GM19372 (cell line): ENCODE measurements at regions not wholly inside any gene's neighbourhood (a gene's known extent, or its start where the extent isn't known, plus 50 kb on each side); places are given as distances from the start of the nearest gene placed in this dataset.

Experiments used
- ATAC-seq: cut with Tn5 transposase; IDR thresholded peaks from one replicate; pipeline ENCODE4 v1.9.1; 2021; ENCODE audit warnings: mild to moderate bottlenecking, low read depth, moderate library complexity; ENCODE audit not compliant: unreplicated experiment

DNA sequence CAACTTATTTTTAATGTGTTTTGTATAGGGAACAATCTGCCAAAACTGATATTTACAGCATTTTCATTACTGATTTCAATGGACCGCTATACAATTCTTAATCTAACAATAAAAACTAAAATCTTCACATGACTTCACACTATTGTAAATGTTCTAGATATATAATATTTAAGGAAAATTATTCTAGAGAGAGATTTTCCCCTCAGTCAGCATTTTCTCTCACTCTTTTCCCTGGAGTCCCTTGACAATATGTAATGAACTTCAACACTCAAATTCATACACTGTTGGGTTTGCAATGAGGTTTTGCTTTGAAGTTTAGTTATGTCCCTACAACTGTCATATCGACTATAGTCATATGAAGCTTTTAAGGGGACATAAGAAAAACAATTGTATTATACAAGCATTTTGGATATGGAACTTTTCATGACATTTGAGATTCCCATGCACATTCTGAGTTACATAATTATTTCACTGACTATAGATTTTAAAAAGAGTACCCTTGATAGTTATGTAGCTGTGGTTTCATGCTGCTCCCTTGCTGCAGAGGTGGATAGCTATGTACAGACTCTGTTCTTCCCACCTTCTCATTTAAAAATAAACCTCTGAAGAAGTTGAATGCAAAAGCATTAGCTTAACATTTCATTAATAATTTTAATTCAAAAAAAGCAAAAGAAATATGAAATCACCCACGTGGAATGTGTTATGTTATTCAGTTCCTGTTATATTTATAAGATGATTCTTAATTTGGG lies 338.5 kb downstream of the AKAIN1 start:
- no peak for ATAC-seq

DNA sequence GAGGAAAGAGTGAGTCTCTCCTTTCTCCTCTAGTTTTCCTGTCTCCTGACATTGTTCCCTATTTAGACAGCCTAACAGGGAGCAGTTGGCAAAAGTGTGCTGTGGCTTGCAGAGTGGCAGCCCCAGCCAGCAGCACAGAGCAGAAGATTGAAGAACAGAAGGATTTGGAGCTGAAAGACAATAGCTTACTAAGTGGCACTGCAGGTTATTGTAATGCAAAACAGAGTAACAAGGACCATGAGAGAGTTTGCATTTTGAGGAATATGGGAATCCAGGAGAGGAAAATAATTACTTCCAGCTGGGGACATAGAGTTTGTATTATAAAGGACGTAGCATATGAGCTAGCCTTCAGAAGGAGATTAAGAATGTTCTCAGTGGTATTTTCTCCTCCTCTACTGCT lies 342.4 kb downstream of the AKAIN1 start:
- ATAC-seq = no peak

DNA sequence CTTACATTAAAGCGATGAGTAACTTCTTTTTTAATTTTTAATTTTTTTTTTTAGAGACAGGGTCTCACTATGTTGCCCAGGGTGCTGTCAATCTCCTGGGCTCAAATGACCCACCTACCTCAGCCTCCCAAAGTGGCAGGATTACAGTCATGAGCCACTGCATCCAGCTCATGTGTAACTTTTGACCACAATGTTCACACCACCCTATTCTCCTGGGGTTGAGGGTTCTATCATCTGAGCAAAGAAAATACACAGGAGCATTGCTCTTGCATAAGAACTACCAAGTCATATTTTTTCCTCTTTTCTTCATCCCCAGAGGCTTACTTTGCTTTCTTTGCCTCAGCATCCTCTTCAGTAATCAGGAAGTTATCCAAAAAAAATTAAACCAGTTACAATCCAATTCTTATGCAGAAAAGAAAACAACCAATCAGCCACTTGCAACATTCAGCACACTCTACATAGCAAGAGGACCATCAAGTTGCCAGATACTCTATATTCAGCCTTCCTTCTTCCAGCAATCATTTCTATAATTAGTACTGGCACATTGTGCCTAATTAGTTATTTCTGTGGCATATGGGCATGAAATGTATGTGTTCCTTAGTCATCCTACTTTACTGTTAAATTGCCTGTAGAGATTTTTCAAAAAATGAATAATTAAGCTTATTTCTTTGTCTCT lies 345.6 kb downstream of the AKAIN1 start:
- no peak for ATAC-seq

DNA sequence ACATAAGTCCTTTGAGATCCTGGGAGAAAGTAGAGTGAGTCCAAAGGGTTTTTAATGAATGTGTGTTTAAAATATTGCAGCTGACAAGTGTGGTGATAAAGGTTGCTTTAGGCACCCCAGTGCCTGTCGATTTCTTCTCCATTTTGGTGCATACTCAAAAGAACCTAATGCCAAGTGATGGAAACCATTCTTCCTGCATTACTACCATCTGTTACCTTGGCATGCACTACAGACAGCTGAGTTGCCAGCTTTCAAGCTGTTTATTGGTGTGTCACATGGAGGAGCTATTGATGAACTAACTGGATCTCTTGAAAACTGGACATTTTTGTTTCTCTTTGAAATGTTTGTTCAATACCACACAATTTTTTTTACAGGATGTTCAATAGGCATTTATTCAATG lies 350.0 kb downstream of the AKAIN1 start:
- no peak for ATAC-seq

DNA sequence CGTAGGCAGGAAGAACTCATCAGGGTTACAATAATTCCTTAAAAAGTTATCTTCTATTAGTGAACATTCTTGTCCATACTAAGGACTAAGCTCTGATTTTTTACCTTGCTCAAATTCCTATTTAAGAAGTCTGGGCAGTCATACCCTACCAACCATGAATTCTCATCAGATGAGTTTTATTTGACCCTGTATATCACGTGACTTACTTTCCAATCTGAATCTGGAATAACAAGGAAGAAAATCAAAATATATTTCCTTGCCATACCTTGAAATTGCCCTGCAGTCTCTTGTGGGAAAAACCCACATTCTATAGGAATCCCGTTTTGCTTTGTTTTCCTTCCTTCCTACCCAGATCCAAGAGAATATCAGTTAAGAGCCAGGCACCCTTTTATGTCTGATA lies 352.7 kb downstream of the AKAIN1 start:
- ATAC-seq = no peak

DNA sequence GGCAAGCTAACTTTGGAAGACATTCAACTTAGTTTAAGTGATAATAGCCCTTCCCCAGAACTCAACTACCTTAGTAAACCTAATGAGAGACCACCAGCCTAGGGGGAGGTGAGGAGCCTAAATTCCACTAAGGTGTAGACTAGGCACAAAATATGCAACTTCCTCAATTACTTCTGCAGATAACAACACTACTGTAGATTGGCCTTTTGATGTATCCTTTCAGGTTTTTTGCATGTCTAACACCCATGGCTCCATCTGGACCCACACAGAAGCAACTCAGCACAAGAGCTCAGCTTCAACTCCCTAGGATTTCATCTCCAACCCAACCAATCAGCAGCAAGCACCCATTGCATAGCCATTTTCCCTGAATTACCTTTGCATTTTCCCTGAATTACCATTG lies 353.3 kb downstream of the AKAIN1 start:
- no peak for ATAC-seq

DNA sequence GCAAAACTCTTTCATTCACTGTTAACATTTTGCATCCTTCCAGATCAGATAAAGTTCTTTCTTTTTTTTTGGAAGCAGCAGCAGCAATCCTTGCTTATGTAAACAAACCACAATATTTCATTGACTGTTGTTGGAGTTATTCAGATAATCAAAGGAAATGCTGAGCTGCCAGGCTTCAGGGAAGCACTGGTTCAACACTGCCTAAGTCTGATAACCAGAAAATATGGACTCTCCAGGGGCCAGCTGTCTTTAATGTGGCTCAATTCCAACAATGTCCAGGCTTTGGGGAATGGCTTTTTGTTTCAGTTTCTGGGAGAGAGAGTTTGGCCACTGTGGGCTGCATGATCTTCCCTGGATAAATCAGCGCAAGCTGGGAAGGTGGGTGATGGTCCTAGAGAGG lies 354.3 kb downstream of the AKAIN1 start:
- ATAC-seq = no peak

DNA sequence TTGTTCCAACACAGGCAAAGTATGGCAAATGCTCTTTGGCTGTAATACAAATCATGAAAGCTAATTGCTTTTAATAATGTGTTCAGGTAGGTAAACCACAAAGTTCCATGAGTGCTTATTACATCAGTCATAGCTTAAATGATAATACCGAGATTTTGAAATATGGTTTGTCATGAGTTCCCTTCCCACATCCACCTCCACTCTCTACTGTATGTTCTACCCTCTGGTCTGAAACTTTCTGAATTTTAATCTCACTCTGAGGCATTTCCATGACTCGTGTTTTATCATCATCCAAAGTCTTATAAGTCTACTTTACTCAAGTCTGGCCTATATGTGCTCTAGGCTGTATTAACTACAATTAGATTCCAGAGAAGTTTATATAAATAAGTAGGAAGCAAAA lies 354.8 kb downstream of the AKAIN1 start:
- no peak for ATAC-seq

DNA sequence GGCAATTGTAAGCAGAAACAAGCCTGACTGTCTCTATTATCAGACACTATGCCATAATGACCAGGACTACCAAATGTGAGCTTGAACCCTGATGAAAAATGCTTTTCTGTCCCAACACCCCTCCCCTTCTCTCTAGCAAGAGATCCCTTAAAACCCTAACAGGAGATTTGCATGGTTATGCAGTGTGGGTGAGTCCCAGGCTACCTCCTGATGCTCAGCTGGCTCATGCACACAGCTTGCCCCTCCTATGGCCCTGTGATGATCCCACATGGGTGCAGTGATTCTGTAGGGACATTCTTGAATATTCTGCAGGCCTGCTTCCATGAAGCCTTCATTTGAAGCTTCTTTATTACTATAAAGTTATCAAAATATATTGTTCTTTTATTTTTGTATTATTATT lies 357.4 kb downstream of the AKAIN1 start:
- ATAC-seq = no peak

DNA sequence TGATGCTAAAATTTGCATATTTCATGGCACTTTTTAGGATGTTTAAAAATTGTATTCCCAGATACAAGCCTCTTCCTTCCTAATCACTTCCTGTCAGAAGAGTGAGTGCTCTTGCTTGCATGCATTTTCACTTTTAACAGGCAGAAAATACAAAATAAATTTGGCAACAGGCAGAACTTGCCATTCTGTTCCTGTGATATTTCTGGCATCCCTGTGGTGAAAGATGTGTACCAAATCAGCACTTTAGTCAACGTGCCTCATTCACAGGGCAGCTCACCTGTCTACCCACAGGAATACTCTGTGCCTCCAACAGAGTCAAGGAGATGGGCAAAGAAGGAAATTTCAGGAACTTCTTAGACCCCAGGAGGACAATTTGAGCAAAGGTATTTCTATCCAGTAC lies 360.9 kb downstream of the AKAIN1 start:
- ATAC-seq = no peak

DNA sequence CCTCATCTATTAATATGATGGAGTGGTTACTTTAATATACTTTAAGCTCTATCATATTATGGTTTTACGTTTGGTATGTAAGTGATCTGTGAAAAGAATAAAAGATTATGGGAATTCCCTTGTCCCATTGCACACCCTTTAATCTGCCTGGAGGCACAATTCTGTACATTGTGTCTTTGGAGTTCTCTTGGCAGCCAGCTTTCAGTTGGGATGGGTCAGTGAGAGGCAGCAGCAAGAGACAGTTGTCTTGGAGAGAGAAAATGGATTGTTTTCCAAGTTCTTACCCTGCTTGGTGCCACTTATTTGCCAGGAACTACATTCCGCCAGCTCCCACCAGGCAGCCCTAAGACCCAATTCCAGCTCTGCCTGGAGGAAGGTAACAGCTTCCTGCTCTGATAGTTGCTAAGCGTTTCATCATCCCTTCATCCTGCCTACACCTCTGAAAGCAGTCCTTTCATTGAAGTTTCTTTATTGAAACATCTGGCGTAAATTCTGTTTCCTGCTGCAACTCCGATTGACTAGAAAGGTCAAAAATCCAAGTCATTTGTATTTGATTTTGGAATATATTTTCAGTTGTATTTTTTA lies 365.2 kb downstream of the AKAIN1 start:
- no peak for ATAC-seq

DNA sequence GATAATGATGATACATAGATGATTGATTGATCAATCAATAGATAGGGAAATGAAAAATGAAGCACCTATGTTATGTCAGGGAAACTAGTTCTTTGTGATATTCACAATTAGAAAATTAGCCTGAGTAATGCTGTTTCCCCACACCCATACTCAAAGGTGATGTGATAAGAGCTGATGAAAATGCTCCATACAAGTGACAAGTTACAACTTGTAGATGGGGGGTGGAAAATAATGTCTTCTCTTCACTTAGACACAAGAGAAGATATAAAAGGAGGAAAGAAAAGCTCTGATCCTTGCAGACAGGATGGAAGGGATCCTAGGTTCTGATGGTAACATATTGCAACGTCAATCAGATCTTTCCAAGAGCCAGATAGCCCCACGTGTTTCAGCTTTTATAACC lies 365.9 kb downstream of the AKAIN1 start:
- ATAC-seq = no peak

DNA sequence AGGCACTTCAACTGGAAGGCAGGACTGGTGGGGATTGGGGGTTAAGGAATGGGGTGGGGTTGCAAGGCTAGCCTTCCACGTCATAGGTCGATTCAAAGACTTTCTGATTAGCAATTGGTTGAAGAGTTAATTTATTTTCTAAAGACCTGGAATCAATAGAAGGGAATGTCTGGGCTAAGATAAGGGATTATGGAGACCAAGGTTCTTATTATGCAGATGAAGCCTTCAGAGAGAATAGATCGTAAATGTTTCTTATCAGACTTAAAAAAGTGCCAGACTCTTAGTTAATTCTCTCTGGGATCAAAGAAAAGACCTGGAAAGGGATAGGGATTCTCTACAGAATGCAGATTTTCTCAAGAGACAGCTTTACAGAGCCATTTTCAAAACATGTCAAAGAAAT lies 368.0 kb upstream of the DLGAP1 start:
- ATAC-seq = no peak

DNA sequence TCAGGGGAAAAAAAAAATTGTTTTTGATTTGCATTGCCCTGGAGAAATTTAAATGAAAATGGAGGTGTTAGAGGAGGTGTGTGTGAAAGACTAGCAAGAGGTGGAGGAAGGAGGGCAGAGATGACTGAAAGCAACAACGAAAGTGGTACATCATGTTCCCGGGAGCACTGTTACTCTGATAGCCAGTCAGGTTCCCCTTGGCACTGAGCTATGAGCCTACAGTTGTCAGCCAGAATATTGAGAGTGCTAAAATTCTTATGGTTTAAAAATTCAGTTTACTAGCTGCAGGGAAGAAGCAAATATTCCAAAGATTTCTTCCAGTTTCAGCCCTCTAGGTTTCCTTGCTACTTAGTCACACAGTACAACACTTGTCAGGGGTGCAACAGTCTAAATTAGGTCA lies 366.7 kb upstream of the DLGAP1 start:
- no peak for ATAC-seq

DNA sequence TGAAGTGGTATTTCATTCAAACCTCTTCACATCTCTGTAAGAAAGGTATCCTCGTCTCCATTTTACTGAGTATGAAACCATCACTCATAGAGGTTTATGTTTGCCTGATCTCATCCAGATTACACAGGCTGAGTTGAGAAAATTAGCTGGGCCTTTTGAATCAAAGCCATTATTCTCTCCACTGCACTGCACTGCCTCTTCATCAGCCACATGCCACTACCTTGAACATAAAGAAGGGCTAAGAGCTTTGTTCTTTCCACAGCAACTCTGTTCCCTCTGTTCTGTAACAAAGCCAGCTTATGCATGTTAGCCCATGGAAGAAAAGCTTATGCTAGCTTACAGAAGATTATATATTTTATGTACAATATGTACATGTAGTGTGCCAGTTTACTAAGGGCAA lies 362.6 kb upstream of the DLGAP1 start:
- no peak for ATAC-seq

DNA sequence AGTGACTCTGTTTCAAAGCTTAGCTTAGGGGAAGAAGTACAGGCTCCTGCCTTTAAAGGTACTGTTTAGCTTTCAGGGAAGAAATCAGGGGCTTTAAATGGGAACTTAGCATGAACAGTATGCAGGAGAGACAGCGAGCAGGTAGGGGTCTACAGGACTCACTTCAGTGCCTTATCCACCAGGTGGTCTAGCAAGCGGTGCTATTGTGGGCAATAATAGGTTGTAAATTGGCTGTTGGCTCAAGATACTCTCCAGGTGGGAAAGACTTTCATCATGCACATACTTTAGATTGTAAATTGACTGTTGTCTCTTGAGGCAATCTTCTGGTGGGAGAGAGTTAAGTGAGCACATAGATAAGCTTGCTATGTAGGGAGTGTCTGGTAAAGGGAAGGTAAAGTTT lies 358.6 kb upstream of the DLGAP1 start:
- no peak for ATAC-seq

DNA sequence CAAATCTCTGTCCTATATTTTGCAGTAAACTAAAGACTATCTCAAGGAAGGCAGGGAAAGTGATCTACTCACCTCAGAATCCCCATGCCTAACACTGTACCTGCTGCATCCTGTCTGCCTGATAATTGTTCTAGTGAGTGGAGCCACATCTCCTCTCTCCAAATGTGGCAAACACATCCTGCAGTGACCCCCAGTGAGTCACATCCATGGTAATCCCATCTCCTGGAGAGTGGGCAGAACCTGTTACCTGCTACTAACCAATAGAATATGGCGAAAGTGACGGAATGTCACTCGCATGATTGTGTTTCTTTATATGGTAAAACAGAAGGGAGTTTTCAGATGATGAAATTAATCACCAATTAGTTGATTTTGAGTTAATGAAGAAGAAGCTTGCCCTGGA lies 353.8 kb upstream of the DLGAP1 start:
- ATAC-seq = no peak

DNA sequence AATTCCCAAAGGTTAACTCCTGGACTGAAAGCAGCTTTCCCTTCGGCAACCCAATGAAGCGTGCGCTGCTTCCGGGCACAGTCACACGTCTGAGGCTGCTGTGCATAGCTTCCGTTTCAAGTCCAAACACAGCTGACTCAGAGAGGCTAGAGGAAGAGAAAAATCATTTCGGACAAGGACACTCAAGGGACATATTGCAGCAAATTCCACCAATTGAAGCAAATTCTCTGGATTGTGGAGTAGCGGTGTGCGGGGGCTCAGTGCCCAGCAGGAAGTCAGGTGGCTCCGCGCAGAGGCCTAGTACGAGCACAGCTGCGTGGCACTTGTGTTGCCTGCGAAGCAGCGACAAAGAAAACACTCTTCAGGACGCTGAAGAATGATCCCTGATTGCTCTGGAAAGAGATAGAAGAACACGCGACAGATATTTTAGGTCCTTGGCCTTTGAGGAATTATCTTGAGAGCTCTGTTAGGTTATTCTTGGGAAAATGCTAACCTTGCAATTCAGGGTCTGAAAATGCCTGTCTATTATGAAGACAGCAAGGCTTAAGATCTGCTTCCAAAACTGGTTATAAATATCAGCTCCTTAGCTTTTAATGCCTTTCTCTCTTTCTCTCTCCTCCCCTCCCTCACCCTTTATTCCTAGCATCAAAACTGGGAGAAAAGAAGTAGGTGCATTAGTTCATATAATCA lies 352.6 kb upstream of the DLGAP1 start:
- ATAC-seq = no peak

DNA sequence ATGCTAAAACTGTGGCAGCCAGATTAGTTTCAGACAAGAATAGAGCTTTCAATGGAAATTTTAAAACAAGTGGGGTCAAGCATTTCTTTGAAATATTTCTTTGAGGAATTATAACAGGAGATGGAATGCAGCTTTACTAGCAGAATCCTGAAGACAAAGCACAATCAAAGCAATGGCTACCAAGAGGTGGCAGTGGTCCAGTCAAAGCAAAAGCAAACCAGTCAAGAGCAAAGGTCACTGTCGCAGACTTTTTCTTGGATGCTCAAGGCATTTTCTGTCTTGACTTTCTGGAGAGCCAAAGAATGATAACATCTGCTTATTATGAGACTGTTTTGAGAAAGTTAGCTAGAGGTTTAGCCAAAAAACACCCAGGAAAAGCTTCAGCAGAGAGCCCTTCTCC lies 351.2 kb upstream of the DLGAP1 start:
- ATAC-seq = no peak

DNA sequence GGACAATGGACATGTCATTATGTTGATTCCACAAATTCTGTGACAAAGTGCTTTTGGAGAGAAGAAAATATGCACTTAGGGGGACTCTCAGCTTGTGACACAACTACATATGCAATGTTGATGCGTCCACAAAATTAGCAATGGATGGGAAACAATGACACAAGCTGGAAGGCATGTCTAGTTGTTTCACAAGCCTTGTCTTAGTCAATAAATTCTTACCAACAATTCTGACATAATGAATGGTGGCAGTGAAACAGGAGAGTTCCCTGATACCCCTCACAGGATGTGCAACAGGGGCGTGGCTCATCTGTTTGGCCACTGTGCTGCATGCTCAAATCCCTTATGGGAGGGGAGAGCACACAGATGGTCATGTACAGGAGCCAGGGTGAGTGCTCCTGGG lies 347.2 kb upstream of the DLGAP1 start:
- no peak for ATAC-seq

DNA sequence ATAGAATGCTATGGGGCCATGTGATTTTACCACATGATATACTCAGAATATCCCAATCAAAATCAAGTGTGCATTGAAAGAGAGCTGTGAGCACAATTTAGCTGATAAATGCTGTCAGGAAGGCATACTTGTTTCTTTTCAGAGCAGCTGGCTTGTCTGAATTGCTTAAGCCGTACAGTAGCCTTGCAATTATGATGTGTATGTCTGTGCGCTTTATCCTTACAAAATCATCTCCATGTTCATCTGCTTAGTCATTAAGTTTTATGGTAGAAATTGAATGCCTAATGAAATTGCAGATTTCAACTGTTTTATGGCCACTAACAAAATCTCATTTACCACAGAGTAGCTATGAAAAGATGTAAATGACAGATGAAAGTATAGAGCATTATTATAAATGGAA lies 346.0 kb upstream of the DLGAP1 start:
- no peak for ATAC-seq
